GM23338 (cell line): ENCODE measurements at regions not wholly inside any gene's neighbourhood (a gene's known extent, or its start where the extent isn't known, plus 50 kb on each side); places are given as distances from the start of the nearest gene placed in this dataset.

Experiments used
- ATAC-seq: fragments of 200-7000 bp; cut with Tn5 transposase; 3 replicates; pipeline ENCODE4 v1.9.1; 2020
- DNase-seq: peaks from one replicate; pipeline ENCODE4 v3.0.0-alpha.2; 2015; ENCODE audit warnings: low spot score
- H2AFZ ChIP-seq: fragments of 200-600 bp; sonication (generic); 2 replicates; pipeline ENCODE4 v1.8.0; 2016; ENCODE audit warnings: antibody characterized with exemption, mild to moderate bottlenecking, moderate library complexity
- H3F3A ChIP-seq: fragments of 200-600 bp; sonication (generic); replicated peaks from 2 replicates; pipeline ENCODE4 v1.8.0; 2017; ENCODE audit warnings: antibody characterized with exemption, mixed run types, low read depth
- H3K27ac ChIP-seq: fragments of 200-600 bp; sonication (generic); 2 replicates; pipeline ENCODE4 v1.6.1; 2016; ENCODE audit warnings: low read depth
- H3K27me3 ChIP-seq: fragments of 200-600 bp; sonication (generic); 2 replicates; pipeline ENCODE4 v1.8.0; 2016; ENCODE audit warnings: mild to moderate bottlenecking, mixed run types, moderate library complexity; ENCODE audit not compliant: insufficient read depth
- H3K36me3 ChIP-seq: fragments of 200-600 bp; sonication (generic); 2 replicates; pipeline ENCODE4 v1.8.0; 2016; ENCODE audit warnings: mild to moderate bottlenecking; ENCODE audit not compliant: insufficient read depth
- H3K4me1 ChIP-seq: fragments of 200-600 bp; sonication (generic); 2 replicates; pipeline ENCODE4 v1.8.0; 2016; ENCODE audit warnings: mild to moderate bottlenecking, moderate library complexity; ENCODE audit not compliant: insufficient read depth
- H3K4me2 ChIP-seq: fragments of 200-600 bp; sonication (generic); 2 replicates; pipeline ENCODE4 v1.7.1; 2017; ENCODE audit warnings: mixed run types
- H3K4me3 ChIP-seq: fragments of 200-600 bp; sonication (generic); 2 replicates; pipeline ENCODE4 v1.6.1; 2016; ENCODE audit warnings: mixed run types
- H3K79me2 ChIP-seq: fragments of 200-600 bp; sonication (generic); replicated peaks from 2 replicates; pipeline ENCODE4 v1.8.0; 2017; ENCODE audit warnings: mild to moderate bottlenecking; ENCODE audit not compliant: insufficient read depth
- H3K9me2 ChIP-seq: fragments of 200-600 bp; sonication (generic); 2 replicates; pipeline ENCODE4 v1.8.0; 2017; ENCODE audit not compliant: insufficient read depth
- H4K20me1 ChIP-seq: fragments of 200-600 bp; sonication (generic); replicated peaks from 2 replicates; pipeline ENCODE4 v1.8.0; 2017; ENCODE audit warnings: mild to moderate bottlenecking; ENCODE audit not compliant: insufficient read depth
- H3K27ac Mint-ChIP-seq: 2 replicates; pipeline ENCODE4 v1.8.0; 2020; ENCODE audit warnings: inconsistent platforms, mild to moderate bottlenecking, moderate library complexity, mixed read lengths
- H3K27me3 Mint-ChIP-seq: 3 replicates; pipeline ENCODE4 v1.8.0; 2022; ENCODE audit warnings: low read depth, mild to moderate bottlenecking, moderate library complexity, mixed read lengths, inconsistent platforms; ENCODE audit not compliant: insufficient read depth, poor library complexity
- H3K36me3 Mint-ChIP-seq: 3 replicates; pipeline ENCODE4 v1.8.0; 2021; ENCODE audit warnings: low read depth, mild to moderate bottlenecking, inconsistent platforms, moderate library complexity, mixed read lengths
- H3K4me1 Mint-ChIP-seq: 3 replicates; pipeline ENCODE4 v1.8.0; 2020; ENCODE audit warnings: mild to moderate bottlenecking, inconsistent platforms, mixed read lengths
- H3K4me3 Mint-ChIP-seq: 3 replicates; pipeline ENCODE4 v1.8.0; 2021; ENCODE audit warnings: moderate library complexity, mild to moderate bottlenecking, inconsistent platforms, mixed read lengths
- H3K9me3 Mint-ChIP-seq: 3 replicates; pipeline ENCODE4 v1.8.0; 2020; ENCODE audit warnings: moderate library complexity, mild to moderate bottlenecking, inconsistent platforms, mixed read lengths
- CTCF ChIP-seq, 2 experiments: fragments of 200-600 bp in 1 of 2; sonication (generic) in 1 of 2; conservative IDR thresholded peaks; 2 replicates each; pipeline versions ENCODE4 v1.5.1 to v1.6.1; 2016 to 2017; ENCODE audit warnings: antibody characterized with exemption in 2 of 2, low read depth in 2 of 2, mild to moderate bottlenecking in 2 of 2, moderate library complexity in 1 of 2
- ETS1 ChIP-seq: IDR thresholded peaks from 2 replicates; pipeline ENCODE4 v1.6.1; 2016; ENCODE audit warnings: antibody characterized with exemption
- POLR2AphosphoS5 ChIP-seq: IDR thresholded peaks from 2 replicates; pipeline ENCODE4 v1.6.1; 2016; ENCODE audit warnings: antibody characterized with exemption, low read depth
- REST ChIP-seq: IDR thresholded peaks from one replicate; pipeline ENCODE4 v1.6.1; 2018; ENCODE audit warnings: antibody characterized with exemption; ENCODE audit not compliant: unreplicated experiment
- STAT1 ChIP-seq: IDR thresholded peaks from one replicate; pipeline ENCODE4 v1.6.1; 2016; ENCODE audit warnings: antibody characterized with exemption; ENCODE audit not compliant: unreplicated experiment
- ZNF114 ChIP-seq: fragments of 250-450 bp; sonication (Bioruptor Pico); IDR thresholded peaks from 2 replicates; pipeline ENCODE4 v1.5.0; 2020; ENCODE audit warnings: mild to moderate bottlenecking, moderate library complexity
- ZNF462 ChIP-seq: fragments of 250-450 bp; sonication (Bioruptor Pico); IDR thresholded peaks from 2 replicates; pipeline ENCODE4 v1.5.0; 2020; ENCODE audit warnings: mild to moderate bottlenecking, moderate library complexity

GRCh38 chr6:147974376-147974775 lies 368.3 kb upstream of the SASH1 start:
- DNase-seq: no peak
- Mint-ChIP-seq H3K36me3 (no peaks in the 10 kb centered on the region), H3K27me3 (no peaks in the 10 kb centered on the region)

More at GRCh38 chr6:147974376-147974775, 368.3 kb upstream of the SASH1 start:
- ATAC-seq: no peak
- H3K4me2 ChIP-seq: no peak overlapping the region
- H2AFZ ChIP-seq: no peak overlapping the region
- no peaks in the 10 kb centered on the region for H3K9me2 ChIP-seq
- Mint-ChIP-seq H3K9me3 (no peaks in the 10 kb centered on the region), H3K4me1 (no peaks in the 10 kb centered on the region), H3K4me3 (no peak overlapping the region), H3K27ac (no peak overlapping the region)
- H3K27me3 ChIP-seq: no peaks in the 10 kb centered on the region
- no peaks in the 10 kb centered on the region for H3K4me1 ChIP-seq
- no peaks in the 10 kb centered on the region for H3F3A ChIP-seq
- H3K4me3 ChIP-seq: no peak overlapping the region
- no peaks in the 10 kb centered on the region for H3K36me3 ChIP-seq
- TF ChIP-seq POLR2AphosphoS5 (no peak), ZNF114 (CRISPR knock-in tag) (no peak), ETS1 (no peak), ZNF462 (CRISPR knock-in tag) (no peak), CTCF (conservative IDR thresholded peaks at IDR 0.05; ENCODE audit: low read depth in 2 of 2) (no peak), STAT1 (no peak), REST (no peak)
- no peaks in the 10 kb centered on the region for H4K20me1 ChIP-seq
- no peaks in the 10 kb centered on the region for H3K79me2 ChIP-seq
- no peak overlapping the region for H3K27ac ChIP-seq
